ENCODE measurements at regions not wholly inside any gene's neighbourhood (a gene's known extent, or its start where the extent isn't known, plus 50 kb on each side); places are given as distances from the start of the nearest gene placed in this dataset.
"Not testable (repeated sequence)": the region's sequence is repeated elsewhere in the genome, so short reads cannot be mapped to it uniquely, and the experiment has no call there.

DNA sequence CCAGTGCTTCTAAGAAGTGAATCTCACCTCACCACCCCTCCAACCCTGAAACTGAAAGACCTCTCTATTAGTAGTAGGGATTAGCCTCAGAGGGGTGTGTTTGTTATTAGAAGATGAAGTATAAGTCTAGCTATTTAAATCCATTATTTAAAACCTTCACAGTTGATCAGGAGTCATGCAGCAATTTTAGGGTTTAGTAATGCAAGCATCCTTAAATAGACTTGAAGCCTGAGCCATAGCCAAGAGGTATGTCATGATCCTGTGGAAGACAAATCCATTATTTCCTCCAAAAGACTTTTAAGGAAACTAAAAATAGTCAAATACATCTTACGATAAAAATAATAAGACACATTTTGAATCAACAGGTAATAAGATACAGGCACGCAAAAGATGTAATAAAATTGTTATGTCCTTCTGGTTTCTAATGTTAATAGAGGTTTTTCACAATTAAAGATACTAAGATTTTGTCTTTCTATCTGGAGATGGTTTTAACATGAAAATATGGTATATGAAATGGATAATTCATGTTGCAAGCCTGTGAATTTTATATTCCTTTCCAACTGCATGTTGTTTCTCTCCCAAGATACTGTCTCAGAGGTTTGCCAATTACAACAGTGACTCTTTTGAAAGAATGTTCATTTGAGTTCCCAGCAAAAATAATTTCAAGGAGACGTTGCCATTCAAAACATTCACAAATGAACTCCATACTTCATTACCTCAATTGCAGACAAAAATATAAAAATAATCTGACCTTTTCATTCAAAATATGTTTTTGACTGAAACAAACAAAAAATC, 68.0 kb downstream of the LUZP4 start:
- TF ChIP-seq, protein P1, sequence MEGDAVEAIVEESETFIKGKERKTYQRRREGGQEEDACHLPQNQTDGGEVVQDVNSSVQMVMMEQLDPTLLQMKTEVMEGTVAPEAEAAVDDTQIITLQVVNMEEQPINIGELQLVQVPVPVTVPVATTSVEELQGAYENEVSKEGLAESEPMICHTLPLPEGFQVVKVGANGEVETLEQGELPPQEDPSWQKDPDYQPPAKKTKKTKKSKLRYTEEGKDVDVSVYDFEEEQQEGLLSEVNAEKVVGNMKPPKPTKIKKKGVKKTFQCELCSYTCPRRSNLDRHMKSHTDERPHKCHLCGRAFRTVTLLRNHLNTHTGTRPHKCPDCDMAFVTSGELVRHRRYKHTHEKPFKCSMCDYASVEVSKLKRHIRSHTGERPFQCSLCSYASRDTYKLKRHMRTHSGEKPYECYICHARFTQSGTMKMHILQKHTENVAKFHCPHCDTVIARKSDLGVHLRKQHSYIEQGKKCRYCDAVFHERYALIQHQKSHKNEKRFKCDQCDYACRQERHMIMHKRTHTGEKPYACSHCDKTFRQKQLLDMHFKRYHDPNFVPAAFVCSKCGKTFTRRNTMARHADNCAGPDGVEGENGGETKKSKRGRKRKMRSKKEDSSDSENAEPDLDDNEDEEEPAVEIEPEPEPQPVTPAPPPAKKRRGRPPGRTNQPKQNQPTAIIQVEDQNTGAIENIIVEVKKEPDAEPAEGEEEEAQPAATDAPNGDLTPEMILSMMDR (IDR thresholded peaks at IDR 0.05; ENCODE audit: low read depth, low read length, missing control alignments), result no peak
- Histone ChIP-seq H3K36me3 (replicated peaks) (no peaks in the 10 kb centered on the region), H3K4me3 (ENCODE audit: low read depth, low read length) (no peak overlapping the region), H3K27ac (no peak overlapping the region), H3K27me3 (replicated peaks) (no peaks in the 10 kb centered on the region)
- in situ Hi-C loops (cut with HindIII; ENCODE audit: low pct_ligation_motif_present, low sequenced_read_pairs), result no loop called here
- no peak for DNase-seq

GRCh38 chrX:115359508-115359907, 70.0 kb downstream of the LUZP4 start:
- H3K27ac ChIP-seq; in situ Hi-C loops (cut with HindIII; ENCODE audit: low pct_ligation_motif_present, low sequenced_read_pairs); H3K4me3 ChIP-seq (ENCODE audit: low read depth, low read length); H3K27me3 ChIP-seq (replicated peaks); H3K36me3 ChIP-seq (replicated peaks): not testable (repeated sequence)
- DNase-seq, result peak; percentile 14

- DNase-seq, result no peak
Measured at GRCh38 chrX:115360220-115360781, 70.8 kb downstream of the LUZP4 start.

DNA sequence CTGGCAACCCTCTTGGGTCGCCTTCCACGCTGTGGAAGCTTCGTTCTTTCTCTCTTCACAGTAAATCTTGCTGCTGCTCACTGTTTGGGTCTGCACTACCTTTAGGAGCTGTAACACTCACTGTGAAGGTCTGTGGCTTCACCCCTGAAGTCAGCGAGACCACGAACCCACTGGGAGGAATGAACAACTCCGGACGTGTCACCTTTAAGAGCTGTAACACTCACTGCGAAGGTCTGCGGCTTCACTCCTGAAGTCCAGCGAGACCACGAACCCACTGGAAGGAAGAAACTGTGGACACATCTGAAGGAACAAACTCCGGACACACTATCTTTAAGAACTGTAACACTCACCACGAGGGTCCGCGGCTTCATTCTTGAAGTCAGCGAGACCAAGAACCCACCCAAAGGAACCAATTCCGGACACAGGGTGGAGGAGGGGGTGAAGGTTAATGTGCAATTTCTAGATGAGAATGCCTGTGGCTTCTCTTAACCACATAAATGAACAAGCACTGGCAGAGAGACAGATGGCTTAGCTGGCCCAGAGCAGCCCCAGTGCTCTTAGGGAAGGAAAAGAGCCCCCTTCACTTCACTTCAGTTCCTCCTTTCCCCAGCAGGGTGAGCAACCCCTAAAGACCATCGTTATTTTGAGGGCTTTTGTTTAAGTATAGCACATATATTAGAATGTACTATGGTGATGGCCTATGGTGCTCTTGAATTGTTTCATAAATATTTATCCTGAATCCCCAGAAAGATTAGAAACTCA, 73.0 kb downstream of the LUZP4 start:
- Histone ChIP-seq H3K27ac (no peak overlapping the region), H3K36me3 (replicated peaks) (no peaks in the 10 kb centered on the region), H3K27me3 (replicated peaks) (no peaks in the 10 kb centered on the region), H3K4me3 (ENCODE audit: low read depth, low read length) (no peak overlapping the region)
- in situ Hi-C loops (cut with HindIII; ENCODE audit: low pct_ligation_motif_present, low sequenced_read_pairs), result no loop called here
- TF ChIP-seq, protein P1 (IDR thresholded peaks at IDR 0.05; ENCODE audit: low read depth, low read length, missing control alignments), result peak; percentile 59
- DNase-seq, result no peak

More at GRCh38 chrX:115360220-115360781, 70.8 kb downstream of the LUZP4 start:
- H3K4me3 ChIP-seq (ENCODE audit: low read depth, low read length), result no peak overlapping the region
- TF ChIP-seq, protein P1 (IDR thresholded peaks at IDR 0.05; ENCODE audit: low read depth, low read length, missing control alignments), result no peak
- H3K36me3 ChIP-seq (replicated peaks), result no peaks in the 10 kb centered on the region
- in situ Hi-C loops (cut with HindIII; ENCODE audit: low pct_ligation_motif_present, low sequenced_read_pairs), result no loop called here
- no peak overlapping the region for H3K27ac ChIP-seq
- no peaks in the 10 kb centered on the region for H3K27me3 ChIP-seq (replicated peaks)

- no peak for DNase-seq
- H3K4me3 ChIP-seq (ENCODE audit: low read depth, low read length), result no peak overlapping the region
- no peak overlapping the region for H3K27ac ChIP-seq
- TF ChIP-seq, protein P1 (IDR thresholded peaks at IDR 0.05; ENCODE audit: low read depth, low read length, missing control alignments), result no peak
- in situ Hi-C loops (cut with HindIII; ENCODE audit: low pct_ligation_motif_present, low sequenced_read_pairs), result no loop called here
- H3K36me3 ChIP-seq (replicated peaks), result no peaks in the 10 kb centered on the region
- no peaks in the 10 kb centered on the region for H3K27me3 ChIP-seq (replicated peaks)
Measured at GRCh38 chrX:115363372-115363771, 73.9 kb downstream of the LUZP4 start.

DNA sequence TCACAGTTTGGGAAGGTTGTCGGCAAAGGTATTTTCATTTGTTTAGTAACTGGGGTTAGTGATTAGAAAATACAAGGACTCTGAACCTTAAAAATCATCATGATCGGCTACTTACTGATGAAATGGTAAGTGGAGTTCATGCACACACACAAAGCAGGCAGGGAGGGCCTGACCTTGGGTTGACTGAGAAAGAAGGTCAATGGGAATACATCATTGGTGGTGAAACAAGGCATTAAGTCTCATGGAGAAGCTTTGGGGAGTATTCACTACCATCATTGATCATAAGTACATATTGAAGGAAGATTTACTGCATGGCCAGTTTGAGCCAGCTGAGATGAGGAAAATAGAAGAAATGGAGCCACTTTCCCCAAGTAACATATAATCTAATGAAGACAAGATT, 74.4 kb downstream of the LUZP4 start:
- no peak for DNase-seq
- in situ Hi-C loops (cut with HindIII; ENCODE audit: low pct_ligation_motif_present, low sequenced_read_pairs), result no loop called here
- no peaks in the 10 kb centered on the region for H3K27me3 ChIP-seq (replicated peaks)
- TF ChIP-seq, protein P1 (IDR thresholded peaks at IDR 0.05; ENCODE audit: low read depth, low read length, missing control alignments), result no peak
- H3K27ac ChIP-seq, result no peak overlapping the region
- H3K36me3 ChIP-seq (replicated peaks), result no peaks in the 10 kb centered on the region
- no peak overlapping the region for H3K4me3 ChIP-seq (ENCODE audit: low read depth, low read length)

Measured in brain microvascular endothelial cell (primary cell).